GM21737 (cell line): ENCODE measurements at regions not wholly inside any gene's neighbourhood (a gene's known extent, or its start where the extent isn't known, plus 50 kb on each side); places are given as distances from the start of the nearest gene placed in this dataset.
"Not testable (repeated sequence)": the region's sequence is repeated elsewhere in the genome, so short reads cannot be mapped to it uniquely, and the experiment has no call there.

Experiments used
- ATAC-seq: cut with Tn5 transposase; IDR thresholded peaks from one replicate; pipeline ENCODE4 v1.9.1; 2021; ENCODE audit warnings: mild to moderate bottlenecking, moderate library complexity; ENCODE audit not compliant: unreplicated experiment

DNA sequence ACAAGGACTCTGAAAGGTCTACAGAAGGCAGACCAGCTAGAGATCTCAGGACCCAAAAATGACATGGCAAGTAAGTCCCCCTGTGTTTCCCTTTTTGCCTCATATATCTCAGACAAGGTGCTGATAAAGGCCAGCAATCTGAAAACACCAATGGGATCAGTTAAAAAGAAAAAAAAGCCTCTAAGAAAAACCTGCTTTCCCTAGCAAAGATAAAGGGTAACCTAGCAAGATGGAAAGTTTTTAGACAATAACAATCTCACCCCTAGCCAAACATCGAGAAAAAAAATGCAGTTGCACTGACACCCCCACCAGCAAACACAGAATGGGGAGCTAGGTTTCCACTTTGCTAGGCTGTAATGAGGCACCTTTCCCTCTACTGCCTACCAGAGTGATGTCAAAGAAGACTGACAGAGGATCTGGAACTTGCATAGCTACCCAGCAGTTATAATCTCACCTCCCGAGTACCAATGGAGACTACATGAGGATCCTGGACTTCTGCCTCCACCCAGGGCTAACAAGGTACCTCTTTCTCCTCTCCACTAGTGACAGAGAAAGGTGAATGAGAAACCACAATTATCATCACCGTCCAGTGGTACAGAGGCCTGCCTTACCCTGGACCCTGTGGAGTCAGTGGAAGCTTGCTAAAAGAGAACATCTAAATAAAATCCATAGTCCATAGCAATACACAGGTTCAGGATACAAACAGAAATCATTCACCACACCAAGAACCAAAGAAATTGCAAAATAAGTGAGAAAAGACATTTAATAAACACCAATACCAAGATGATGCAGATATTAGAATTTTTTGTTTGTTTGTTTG, 240.8 kb downstream of the ARHGAP12 start:
- no peak for ATAC-seq

DNA sequence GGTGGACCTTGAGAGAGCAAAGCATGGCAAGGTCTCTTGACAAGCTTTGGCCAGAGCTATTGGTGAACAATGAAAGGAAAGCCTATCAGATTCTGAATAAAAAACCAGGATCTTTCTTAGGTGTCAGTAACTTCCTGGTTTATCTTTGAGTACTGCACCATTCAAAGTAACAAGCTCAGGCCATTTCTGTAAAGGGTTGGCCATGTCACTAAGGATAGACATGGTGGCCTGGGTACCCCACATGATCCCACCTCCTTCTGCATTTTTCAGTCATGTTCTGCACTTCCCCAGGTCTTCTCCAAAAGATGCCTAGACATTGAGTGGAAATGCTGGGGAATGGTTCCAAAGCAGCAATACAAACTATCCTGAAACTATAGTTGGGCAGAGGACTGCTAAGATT, 242.0 kb downstream of the ARHGAP12 start:
- no peak for ATAC-seq

DNA sequence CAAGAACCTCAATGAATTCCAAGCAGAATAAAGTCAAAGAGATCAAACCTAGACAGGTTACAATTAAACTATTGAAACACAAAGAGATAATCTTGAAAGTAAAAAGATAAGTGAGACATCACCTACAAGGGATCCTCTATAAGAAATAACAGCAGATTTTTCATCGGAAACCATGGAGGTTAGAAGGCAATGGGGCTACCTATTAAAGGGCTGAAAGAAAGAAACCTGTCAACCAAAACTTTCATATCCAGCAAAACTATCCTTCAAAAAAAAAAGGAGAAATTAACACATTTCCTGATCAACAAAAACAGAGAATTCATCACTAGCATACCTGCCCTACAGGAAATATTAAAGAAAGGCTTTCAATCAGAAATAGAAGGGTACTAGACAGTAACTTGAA, 244.9 kb downstream of the ARHGAP12 start:
- ATAC-seq: no peak

DNA sequence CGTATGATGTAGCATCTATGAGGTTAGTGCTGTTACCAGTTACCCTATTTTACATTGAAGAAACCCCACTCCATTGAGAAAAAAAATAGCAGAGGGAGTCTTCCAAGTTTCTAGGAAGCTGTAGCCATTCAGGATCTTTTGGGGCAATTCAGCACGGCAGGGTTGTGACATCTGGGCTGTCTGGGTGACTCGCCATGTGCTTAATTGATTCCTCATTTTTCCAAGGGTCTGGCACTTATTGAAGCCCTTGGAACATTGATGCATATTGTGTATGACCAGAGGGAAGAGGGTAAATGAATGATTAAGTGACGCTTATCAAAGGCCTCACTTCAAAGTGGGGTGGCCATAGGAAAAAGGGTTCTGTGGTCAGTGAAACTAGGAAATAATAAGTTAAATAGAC, 248.7 kb downstream of the ARHGAP12 start:
- no peak for ATAC-seq

DNA sequence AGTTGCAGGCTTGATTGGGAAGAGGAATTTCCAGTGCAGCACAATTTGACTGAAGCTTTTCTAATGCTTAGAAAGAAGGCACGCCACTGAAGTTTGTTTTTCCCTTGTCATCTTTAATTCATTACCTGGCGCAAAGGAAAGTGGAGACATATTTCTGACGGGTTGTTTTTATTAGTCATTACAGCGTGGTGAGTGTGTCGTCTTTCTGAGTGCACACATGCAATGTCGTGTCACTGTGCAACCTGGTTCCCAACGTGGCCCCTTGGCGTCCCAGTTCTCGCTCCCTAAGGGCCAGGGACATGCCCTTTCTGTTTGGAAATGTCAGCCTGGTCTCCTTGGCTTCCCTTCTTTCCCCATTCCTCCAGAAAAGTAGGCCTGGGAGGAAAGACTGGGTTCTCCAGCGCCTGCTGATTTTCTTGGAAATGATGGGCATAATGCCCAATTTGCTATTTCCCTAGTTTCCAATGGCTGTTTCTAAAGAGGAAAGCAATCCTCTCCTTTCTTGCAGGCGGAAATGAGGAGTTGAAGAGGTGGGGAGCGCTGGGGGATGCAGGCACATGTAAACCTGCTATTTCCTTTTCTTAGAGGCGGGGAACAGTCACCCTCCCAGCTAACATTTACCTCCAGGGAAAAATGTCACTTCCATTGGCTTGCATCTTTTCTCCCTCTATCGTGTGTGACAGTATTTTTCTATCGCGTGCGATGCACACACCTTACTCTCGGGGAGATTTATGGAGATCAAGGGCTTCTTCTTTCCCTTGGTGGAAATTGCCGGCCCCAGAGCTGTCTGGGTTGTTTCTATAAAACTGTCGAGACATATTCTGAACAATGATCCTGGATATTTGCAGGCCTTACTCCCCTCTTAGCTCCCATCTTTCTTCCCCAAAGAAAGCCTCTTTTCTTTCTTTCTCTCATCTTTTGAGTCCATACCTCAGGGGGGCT, 249.8 kb downstream of the ARHGAP12 start:
- ATAC-seq: no peak

DNA sequence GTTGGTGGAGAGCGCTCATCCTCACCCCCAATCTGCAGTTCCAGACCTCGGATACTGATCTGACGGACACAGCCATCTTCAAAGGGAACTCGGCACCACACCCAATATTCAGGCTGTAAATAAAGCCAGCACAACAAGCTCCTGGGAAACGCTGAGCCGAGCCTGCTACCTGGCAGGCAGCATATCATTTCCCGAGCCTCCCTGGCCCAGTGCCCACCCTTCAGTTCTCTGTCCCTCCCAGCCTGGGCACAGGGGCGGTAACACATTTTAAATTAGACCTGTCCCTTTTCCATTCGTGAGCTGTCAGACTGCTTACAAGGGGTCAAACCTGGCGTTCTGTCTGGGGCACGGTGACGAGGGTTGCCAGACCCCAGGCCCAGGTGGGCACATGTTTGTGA, 250.5 kb downstream of the ARHGAP12 start:
- no peak for ATAC-seq

DNA sequence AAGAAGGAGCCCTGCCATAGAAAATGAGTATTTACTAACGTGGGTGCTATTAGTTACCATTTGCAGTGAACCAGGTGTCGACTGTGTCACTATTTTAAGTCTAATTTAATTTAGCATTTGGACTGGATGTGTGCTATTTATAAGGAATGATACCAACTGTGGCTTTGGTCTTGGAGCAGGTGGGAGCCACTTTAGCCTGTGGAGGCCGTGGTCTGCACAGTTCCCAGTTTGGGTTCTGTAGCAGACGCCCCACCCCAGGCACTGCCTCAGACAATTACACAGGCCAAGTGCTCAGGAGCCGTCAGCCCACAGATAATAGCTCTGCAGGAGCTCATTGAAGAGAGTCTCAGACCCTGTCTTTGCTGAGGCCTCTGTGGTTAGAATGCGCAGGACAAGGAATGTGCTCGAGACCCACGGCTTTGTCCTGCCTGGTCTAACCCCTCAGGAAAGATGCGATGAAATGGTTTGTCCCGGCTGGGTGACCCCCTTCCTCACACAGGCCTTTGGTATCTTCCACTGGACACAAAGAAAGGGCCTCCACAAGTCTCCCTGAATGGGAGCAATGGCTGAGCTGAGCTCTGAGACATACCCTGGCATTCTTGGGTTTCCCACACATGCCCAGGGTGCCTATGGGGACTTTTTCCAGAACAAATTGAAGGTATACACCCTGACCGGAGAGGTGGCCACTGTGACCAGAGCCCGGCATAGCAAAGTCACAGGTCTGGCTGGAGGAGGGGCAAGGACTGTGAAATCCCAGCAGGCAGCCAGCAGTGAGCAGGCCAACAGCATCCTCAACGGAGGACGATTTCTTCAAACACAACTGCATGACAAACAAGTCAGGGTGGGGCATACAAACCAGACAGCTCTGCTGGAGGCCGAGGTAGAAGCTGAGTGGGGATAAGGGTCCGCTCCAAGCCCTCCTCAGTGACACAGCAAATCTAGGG, 251.2 kb downstream of the ARHGAP12 start:
- ATAC-seq: no peak

DNA sequence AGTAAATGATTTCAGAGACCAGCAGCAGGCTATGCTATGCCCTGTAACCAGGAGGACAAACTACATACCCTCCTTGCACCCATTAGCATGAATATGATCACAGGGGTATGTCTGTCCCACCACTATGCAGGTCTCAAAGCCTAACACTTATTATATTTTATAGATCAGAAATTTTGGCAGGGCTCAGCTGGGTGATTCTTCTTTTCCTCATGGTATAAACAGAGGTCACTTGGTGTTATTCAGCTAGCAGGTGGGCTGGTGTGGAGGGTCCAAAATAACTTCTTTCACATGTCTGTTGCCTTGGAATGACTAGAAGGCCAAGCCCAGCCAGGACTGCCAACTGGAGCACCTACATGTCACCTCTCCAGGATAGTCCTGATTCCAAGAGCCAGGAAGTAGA, 252.9 kb downstream of the ARHGAP12 start:
- ATAC-seq: no peak

DNA sequence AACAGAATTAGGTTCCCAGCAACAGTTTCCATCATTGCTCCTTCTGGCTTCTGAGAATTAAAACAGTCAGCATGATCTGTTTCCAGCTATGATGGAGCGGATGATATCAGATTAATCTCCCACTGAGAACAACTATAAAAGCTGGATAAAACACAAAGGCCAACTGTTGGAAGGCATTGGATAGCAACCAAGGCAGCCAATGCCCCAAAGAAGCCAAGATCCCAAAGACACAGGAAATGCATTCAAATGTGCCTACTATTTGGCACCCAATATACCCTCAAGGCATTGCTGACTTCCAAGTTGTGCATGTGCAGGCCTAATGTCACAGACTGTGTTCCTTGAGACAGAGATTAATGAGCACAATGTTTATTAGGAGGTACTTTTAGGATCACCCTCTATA, 259.3 kb downstream of the ARHGAP12 start:
- ATAC-seq: no peak

DNA sequence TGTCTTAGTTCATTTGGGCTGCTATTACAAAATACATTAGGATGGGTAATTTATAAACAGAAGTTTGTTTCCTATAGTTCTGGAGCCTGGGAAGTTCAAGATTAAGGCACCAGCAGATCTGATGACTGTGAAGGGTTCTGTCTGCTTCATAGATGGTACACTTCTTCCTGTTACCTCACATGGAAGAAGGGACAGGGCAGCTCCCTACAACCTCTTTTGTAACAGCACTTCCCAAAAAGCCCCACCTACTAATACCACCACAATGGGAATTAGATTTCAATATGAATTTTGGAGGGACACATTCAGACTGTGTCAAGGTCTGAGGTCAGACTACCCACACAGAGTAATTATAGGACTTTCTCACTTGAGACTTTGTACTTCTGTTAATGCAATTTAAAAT, 260.3 kb downstream of the ARHGAP12 start:
- no peak for ATAC-seq

DNA sequence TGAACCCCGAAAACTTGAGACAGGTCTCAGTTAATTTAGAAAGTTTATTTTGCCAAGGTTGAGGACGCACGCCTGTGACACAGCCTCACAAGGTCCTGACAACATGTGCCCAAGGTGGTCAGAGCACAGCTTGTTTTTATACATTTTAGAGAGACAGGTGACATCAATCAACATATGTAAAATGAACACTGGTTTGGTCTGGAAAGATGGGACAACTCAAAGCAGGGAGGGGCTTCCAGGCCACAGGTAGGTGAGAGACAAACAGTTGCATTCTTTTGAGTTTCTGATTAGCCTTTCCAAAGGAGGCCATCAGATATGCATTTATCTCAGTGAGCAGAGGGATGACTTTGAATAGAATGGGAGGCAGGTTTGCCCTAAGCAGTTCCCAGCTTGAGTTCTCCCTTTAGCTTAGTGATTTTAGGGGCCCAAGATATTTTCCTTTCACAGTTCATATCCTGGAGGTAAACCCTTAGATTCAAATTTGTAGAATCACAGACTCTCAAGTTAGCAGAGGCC, 262.8 kb downstream of the ARHGAP12 start:
- ATAC-seq: not testable (repeated sequence)

DNA sequence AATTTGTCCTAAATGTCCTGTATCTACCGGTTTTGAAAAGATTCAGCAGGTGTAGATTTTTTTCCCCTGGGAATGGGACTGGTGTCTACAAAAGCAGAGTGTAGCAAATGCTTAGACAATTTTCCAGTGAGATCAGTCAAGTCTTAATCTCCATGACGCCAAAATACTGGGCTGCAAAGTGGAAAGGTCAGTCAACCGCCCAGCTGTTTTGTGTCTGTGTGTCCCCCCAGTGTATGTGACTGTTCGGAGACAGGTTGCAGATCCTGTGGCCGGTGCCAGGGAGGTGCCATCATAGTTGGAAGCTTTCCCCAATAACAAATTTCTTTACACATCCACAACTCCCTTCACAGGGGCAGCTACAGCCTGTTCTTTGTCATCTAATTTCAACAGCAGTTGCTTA, 263.8 kb downstream of the ARHGAP12 start:
- ATAC-seq: no peak

DNA sequence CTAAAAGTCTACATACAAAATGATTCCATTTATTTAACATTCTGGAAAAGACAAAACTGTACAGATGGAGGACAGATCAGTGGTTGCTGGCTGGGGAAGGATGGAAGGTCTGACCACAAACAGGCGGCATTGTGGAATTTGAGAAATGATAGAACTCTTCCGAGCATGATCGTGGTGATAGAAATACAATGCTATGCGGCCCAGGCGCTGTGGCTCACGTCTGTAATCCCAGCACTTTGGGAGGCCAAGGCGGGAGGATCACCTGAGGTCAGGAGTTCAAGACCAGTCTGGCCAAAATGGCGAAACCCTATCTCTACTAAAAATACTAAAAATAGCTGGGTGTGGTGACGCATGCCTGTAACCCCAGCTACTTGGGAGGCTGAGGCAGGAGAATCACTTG, 264.6 kb downstream of the ARHGAP12 start:
- not testable (repeated sequence) for ATAC-seq

DNA sequence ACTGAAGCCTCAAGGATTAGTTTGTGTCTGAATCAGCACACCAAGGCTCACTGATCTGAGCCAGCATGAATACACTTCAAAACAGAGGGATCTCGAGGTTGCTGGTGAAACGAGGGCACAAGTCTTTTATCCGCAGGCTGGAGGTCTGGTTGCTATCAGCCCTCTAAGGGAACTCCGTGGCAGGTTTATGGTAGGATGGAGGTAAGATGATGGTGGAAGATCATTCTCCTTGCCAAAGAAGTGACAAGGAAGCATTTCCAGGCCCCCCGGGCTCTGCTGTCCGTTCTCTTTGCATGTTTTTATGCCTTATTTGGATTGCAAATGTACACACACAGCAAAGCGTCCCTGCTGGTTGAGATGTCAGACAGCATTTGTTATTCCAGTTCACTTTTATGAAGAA, 268.3 kb downstream of the ARHGAP12 start:
- no peak for ATAC-seq

DNA sequence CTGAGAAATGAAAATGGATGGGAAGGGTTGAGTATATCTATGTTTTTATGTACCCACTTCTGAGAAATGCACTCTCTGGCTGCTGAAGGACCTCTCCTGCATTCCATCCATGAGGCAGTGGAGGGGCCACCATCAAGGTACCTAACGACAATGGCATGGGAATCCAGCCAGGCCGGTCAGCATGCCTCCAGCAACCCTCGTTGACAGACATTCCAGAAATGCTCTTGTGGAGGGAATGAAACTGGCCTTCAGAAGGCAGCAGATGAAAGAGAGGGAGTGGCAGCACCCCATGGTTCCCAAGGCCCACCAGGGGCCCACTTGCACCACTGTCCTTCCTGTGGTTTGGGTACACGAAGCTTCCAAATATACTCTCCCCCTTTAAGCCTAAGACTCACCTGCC, 269.0 kb downstream of the ARHGAP12 start:
- ATAC-seq: no peak

DNA sequence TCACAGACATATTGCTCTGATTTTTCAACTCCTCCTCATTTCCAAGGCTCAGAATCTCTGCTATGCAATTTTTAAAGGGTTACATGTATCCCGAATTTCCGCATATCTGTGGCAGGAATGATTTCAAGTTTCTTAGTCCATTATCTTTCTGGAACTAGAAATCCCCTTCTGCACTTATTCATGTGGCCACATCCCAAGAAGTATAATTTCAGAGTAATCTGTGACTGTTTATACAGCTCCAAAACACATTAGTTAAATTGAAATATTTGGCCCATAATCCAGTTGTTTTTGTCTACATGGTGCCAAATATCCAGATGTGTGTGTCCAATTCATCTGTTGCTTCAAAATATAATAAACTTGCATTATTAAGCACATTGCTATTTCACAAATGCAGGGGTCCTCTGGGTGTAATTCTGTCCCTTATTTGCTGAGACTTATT, 271.2 kb downstream of the ARHGAP12 start:
- no peak for ATAC-seq

DNA sequence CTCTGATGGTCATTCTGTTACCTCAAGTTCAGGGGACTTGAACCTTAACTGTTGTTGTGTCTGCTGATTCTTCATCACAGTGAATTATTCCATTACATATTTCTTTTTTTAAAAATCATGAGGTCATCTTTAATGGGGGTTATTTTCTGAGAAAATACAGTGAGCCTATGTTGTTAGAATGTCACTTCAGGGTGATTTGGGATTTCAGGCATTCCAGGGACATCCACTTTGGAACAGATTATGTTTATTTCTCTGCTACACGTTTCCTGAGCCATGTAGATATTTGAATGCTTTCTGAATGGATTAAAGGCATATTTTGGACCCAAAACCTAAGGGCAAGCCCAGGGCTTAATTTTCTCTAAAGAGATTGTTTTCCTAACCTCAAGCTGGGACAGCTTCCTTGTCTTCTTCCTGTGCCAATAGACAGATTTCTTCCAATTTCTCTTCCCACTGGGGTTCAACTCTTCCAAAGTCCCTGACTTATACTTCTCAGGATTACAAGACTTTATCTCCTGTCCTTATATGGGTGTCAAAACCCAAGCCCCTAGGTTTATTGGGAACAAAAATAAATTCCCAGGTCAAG, 271.7 kb downstream of the ARHGAP12 start:
- ATAC-seq: no peak

DNA sequence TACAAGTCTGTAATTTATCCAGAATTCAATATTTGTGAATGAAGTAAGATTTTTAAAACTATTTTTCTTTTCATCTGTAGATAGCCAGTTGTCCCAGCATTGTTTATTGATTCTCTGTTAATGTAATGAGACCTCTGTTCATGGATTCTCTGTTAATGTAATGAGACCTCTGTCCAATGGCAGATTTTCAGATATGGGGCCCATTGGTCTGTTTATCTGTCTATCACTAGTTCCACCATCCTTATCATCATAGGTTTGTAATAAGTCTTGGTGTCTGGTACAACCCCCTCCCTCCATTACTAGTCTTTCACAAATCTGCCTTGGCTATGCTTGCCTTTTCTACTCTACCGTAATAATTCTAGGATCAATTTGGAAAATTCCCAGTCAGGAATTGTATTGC, 276.6 kb downstream of the ARHGAP12 start:
- no peak for ATAC-seq

DNA sequence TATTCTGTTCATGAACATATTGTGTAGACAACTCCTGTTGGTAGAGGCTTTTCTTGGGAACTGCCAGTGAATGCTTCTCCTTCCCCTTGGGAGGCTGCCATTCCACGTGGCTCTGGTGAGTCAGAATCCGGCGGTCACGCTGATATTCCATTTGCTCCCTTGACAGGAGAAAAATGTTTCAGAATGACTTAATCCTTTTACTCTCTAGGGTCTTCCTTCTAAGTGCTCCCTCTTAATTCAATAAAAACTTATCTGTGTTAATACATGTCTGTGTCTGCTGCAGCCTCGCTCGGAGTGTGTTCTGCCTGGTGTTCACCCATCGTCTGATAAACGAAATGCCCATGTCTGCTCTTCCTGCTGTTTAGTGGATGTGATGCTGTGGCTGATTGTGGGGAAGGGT, 278.6 kb downstream of the ARHGAP12 start:
- no peak for ATAC-seq

DNA sequence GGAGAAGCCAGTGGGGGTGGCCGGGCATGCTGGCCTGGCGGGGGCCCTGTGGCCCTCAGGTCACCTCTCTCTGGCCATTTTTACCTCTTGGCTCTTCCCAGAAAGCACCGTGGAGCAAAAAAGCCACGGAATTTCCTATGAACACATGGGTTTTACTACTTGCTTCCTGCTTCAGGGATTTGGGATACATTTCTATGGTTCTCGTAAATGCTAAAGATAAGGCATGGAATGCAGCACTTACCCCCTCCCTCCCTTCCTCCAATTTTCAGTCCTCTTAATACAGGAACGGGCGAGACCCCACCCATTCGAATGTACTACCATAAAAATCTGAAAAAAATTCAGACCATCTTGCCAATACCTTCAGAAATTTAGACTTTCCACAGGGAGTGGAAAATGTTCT, 279.7 kb downstream of the ARHGAP12 start:
- ATAC-seq: no peak
